Mammary epithelial cell (primary cell): ENCODE measurements at regions not wholly inside any gene's neighbourhood (a gene's known extent, or its start where the extent isn't known, plus 50 kb on each side); places are given as distances from the start of the nearest gene placed in this dataset.

Experiments
- CTCF ChIP-seq, 2 donors: IDR thresholded peaks in 1 of 2; conservative IDR thresholded peaks in 1 of 2; 2 replicates each; pipeline ENCODE4 v1.5.1; 2011 to 2012; ENCODE audit warnings: inconsistent platforms in 2 of 2, low read length in 2 of 2, mild to moderate bottlenecking in 2 of 2, control low read depth in 1 of 2, low read depth in 1 of 2; ENCODE audit not compliant: insufficient read depth in 1 of 2; ENCODE audit errors: extremely low read depth in 1 of 2
- EZH2 ChIP-seq: IDR thresholded peaks from 2 replicates; pipeline ENCODE4 v1.6.1; 2012; ENCODE audit warnings: low read length, inconsistent platforms, borderline replicate concordance

- TF ChIP-seq CTCF (conservative IDR thresholded peaks at IDR 0.05 in 1 of 2, IDR thresholded peaks at IDR 0.05 in 1 of 2; ENCODE audit: extremely low read depth in 1 of 2, insufficient read depth in 1 of 2, low read depth in 1 of 2, low read length in 2 of 2) (no peak), EZH2 (no peak)
Observed at GRCh38 chr5:90290648-90291047, 118.9 kb downstream of the CETN3 start.
